Trophoblast cell (in vitro differentiated cells and primary cell): ENCODE measurements at regions not wholly inside any gene's neighbourhood (a gene's known extent, or its start where the extent isn't known, plus 50 kb on each side); places are given as distances from the start of the nearest gene placed in this dataset.

Experiments
- DNase-seq, 2 donors: peaks; one replicate each; pipeline ENCODE4 v3.0.0-alpha.2; 2016
- H2AFZ ChIP-seq: 2 replicates; pipeline ENCODE4 v1.6.1; 2013; ENCODE audit warnings: low read length, moderate library complexity, mild to moderate bottlenecking; ENCODE audit not compliant: insufficient read depth, poor library complexity
- H2AK5ac ChIP-seq: 2 replicates; pipeline ENCODE4 v1.6.1; 2013; ENCODE audit warnings: mild to moderate bottlenecking, low read length
- H2BK120ac ChIP-seq: 2 replicates; pipeline ENCODE4 v1.6.1; 2013; ENCODE audit warnings: low read length, mild to moderate bottlenecking, moderate library complexity; ENCODE audit not compliant: insufficient read depth, poor library complexity
- H2BK12ac ChIP-seq: 2 replicates; pipeline ENCODE4 v1.6.1; 2013; ENCODE audit warnings: mild to moderate bottlenecking, low read length, moderate library complexity
- H2BK5ac ChIP-seq: 2 replicates; pipeline ENCODE4 v1.6.1; 2013; ENCODE audit warnings: low read length, low read depth, moderate library complexity, mild to moderate bottlenecking; ENCODE audit not compliant: poor library complexity
- H3K14ac ChIP-seq: 2 replicates; pipeline ENCODE4 v1.6.1; 2013; ENCODE audit warnings: mild to moderate bottlenecking, low read length
- H3K18ac ChIP-seq: 2 replicates; pipeline ENCODE4 v1.6.1; 2013; ENCODE audit warnings: mild to moderate bottlenecking, low read length
- H3K23ac ChIP-seq: 2 replicates; pipeline ENCODE4 v1.6.1; 2013; ENCODE audit warnings: low read length
- H3K27ac ChIP-seq: 2 replicates; pipeline ENCODE4 v1.5.1; 2013; ENCODE audit warnings: low read depth, mild to moderate bottlenecking, inconsistent platforms, low read length, moderate library complexity
- H3K27me3 ChIP-seq: 2 replicates; pipeline ENCODE4 v1.6.1; 2013; ENCODE audit warnings: inconsistent platforms, mild to moderate bottlenecking, low read length, moderate library complexity; ENCODE audit not compliant: insufficient read depth
- H3K36me3 ChIP-seq, 2 experiments: 1 replicate in 1 of 2; 2 replicates in 1 of 2; pipeline ENCODE4 v1.6.1; 2013; ENCODE audit warnings: low read length in 2 of 2, mild to moderate bottlenecking in 2 of 2, moderate library complexity in 1 of 2; ENCODE audit not compliant: insufficient read depth in 2 of 2, control insufficient read depth in 1 of 2
- H3K4ac ChIP-seq: 2 replicates; pipeline ENCODE4 v1.6.1; 2013; ENCODE audit warnings: low read depth, mild to moderate bottlenecking, low read length, moderate library complexity
- H3K4me1 ChIP-seq, 2 experiments: 1 replicate in 1 of 2; 2 replicates in 1 of 2; pipeline ENCODE4 v1.6.1; 2013; ENCODE audit warnings: low read length in 2 of 2, mild to moderate bottlenecking in 2 of 2, moderate library complexity in 1 of 2; ENCODE audit not compliant: insufficient read depth in 2 of 2, control insufficient read depth in 1 of 2
- H3K4me2 ChIP-seq: 2 replicates; pipeline ENCODE4 v1.6.1; 2013; ENCODE audit warnings: inconsistent platforms, mild to moderate bottlenecking, low read length, moderate library complexity
- H3K4me3 ChIP-seq: 2 replicates; pipeline ENCODE4 v1.5.1; 2013; ENCODE audit warnings: mild to moderate bottlenecking, low read depth, low read length, inconsistent platforms
- H3K79me1 ChIP-seq: one replicate; pipeline ENCODE4 v1.6.1; 2013; ENCODE audit warnings: low read length
- H3K79me2 ChIP-seq: 2 replicates; pipeline ENCODE4 v1.6.1; 2013; ENCODE audit warnings: low read length, mild to moderate bottlenecking; ENCODE audit not compliant: control insufficient read depth, insufficient read depth, poor library complexity
- H3K9ac ChIP-seq: 2 replicates; pipeline ENCODE4 v1.6.1; 2013; ENCODE audit warnings: mild to moderate bottlenecking, low read length
- H3K9me3 ChIP-seq: 2 replicates; pipeline ENCODE4 v1.6.1; 2013; ENCODE audit warnings: low read depth, mild to moderate bottlenecking, control low read depth, inconsistent platforms, low read length; ENCODE audit not compliant: insufficient read depth
- H4K12ac ChIP-seq: 2 replicates; pipeline ENCODE4 v1.6.1; 2013; ENCODE audit warnings: low read depth, mild to moderate bottlenecking, low read length, moderate library complexity
- H4K8ac ChIP-seq: 2 replicates; pipeline ENCODE4 v1.6.1; 2013; ENCODE audit warnings: low read depth, mild to moderate bottlenecking, low read length, moderate library complexity
- H4K91ac ChIP-seq: one replicate; pipeline ENCODE4 v1.6.1; 2013; ENCODE audit warnings: low read depth, mild to moderate bottlenecking, low read length, moderate library complexity
- WGBS: extraction: QIAGEN DNeasy Blood & Tissue Kit; methylation state at CpG from one replicate; pipeline ENCODE4 v1.1.7; 2013; ENCODE audit warnings: missing lambda C conversion rate; ENCODE audit not compliant: insufficient read length, insufficient coverage; ENCODE audit errors: extremely low coverage; 5-methylcytosine and 5-hydroxymethylcytosine counted together

- H3K79me1 ChIP-seq = no peaks in the 10 kb centered on the region
- H3K9me3 ChIP-seq = no peaks in the 10 kb centered on the region
- no peak for DNase-seq
- H3K36me3 ChIP-seq = no peaks in the 10 kb centered on the region
- no peak overlapping the region for H3K4ac ChIP-seq
- H2BK120ac ChIP-seq = no peak overlapping the region
- no peak overlapping the region for H3K18ac ChIP-seq
- no peak overlapping the region for H3K14ac ChIP-seq
- H2AFZ ChIP-seq = no peak overlapping the region
- H3K4me1 ChIP-seq = no peaks in the 10 kb centered on the region
- H2AK5ac ChIP-seq = no peak overlapping the region
- no peak overlapping the region for H2BK5ac ChIP-seq
- no peak overlapping the region for H2BK12ac ChIP-seq
- WGBS = no CpG with 5 or more reads among the region's 1 CpG
- H3K9ac ChIP-seq = no peak overlapping the region
- no peak overlapping the region for H4K8ac ChIP-seq
- H3K27me3 ChIP-seq = no peaks in the 10 kb centered on the region
- H3K4me3 ChIP-seq = no peak overlapping the region
- H3K79me2 ChIP-seq = no peaks in the 10 kb centered on the region
- no peak overlapping the region for H3K4me2 ChIP-seq
- no peak overlapping the region for H3K23ac ChIP-seq
- H4K12ac ChIP-seq = no peak overlapping the region
- no peak overlapping the region for H4K91ac ChIP-seq
- H3K27ac ChIP-seq = no peak overlapping the region
Observed at GRCh38 chr12:125386652-125387051, 321.4 kb downstream of the AACS start.

GRCh38 chr12:125387206-125387605 is 322.0 kb downstream of the AACS start:
- H3K79me2 ChIP-seq = no peaks in the 10 kb centered on the region
- no peak overlapping the region for H4K12ac ChIP-seq
- no peak overlapping the region for H2BK120ac ChIP-seq
- no peak overlapping the region for H3K9ac ChIP-seq
- H3K4me3 ChIP-seq = no peak overlapping the region
- H2AFZ ChIP-seq = no peak overlapping the region
- H2BK12ac ChIP-seq = no peak overlapping the region
- no peak overlapping the region for H2BK5ac ChIP-seq
- H3K9me3 ChIP-seq = no peaks in the 10 kb centered on the region
- no peak overlapping the region for H3K4me2 ChIP-seq
- H3K4ac ChIP-seq = no peak overlapping the region
- H3K23ac ChIP-seq = no peak overlapping the region
- no peak for DNase-seq
- no peak overlapping the region for H2AK5ac ChIP-seq
- no peak overlapping the region for H3K18ac ChIP-seq
- no peaks in the 10 kb centered on the region for H3K4me1 ChIP-seq
- no peak overlapping the region for H4K91ac ChIP-seq
- no peak overlapping the region for H3K14ac ChIP-seq
- H4K8ac ChIP-seq = no peak overlapping the region
- H3K36me3 ChIP-seq = no peaks in the 10 kb centered on the region
- H3K79me1 ChIP-seq = no peaks in the 10 kb centered on the region
- H3K27ac ChIP-seq = no peak overlapping the region
- H3K27me3 ChIP-seq = no peaks in the 10 kb centered on the region

DNA sequence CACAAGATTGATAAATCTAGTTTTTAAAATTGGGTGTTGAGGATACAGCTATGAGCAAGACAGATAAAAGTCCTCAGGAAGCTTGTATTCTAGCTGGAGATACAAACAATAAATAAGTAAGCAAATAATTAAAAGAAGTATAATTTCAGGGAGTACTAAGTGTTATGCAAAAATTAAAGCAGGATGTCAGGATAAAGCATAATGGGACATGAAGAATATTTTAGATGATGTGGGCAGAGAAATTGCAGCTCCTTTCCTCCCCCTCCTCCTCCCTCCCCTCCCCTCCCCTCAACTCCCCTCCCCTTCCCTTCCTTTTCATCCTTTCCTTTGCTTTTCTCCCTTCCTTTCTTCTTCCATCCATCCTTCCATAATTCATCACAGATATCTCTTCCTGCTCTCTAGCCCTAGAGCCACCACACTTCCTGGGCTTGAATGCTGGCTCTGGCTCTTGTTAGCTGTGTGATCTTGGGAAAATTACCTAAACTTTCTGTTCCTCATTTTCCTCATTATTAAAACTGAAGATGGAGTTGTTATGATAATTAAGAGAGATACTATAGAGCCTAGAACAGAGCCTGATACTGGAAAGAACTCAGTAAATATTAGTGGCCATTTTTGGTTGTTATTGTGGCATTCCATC is 323.9 kb downstream of the AACS start:
- Histone ChIP-seq H2BK12ac (no peak overlapping the region), H4K12ac (no peak overlapping the region), H3K4me1 (no peaks in the 10 kb centered on the region), H3K14ac (no peak overlapping the region), H3K36me3 (no peaks in the 10 kb centered on the region), H2AK5ac (no peak overlapping the region), H3K9ac (no peak overlapping the region), H3K23ac (no peak overlapping the region), H3K79me1 (no peaks in the 10 kb centered on the region), H2BK5ac (no peak overlapping the region), H2AFZ (no peak overlapping the region), H4K91ac (no peak overlapping the region), H3K4me3 (no peak overlapping the region), H3K79me2 (no peaks in the 10 kb centered on the region), H3K27me3 (no peaks in the 10 kb centered on the region), H2BK120ac (no peak overlapping the region), H3K27ac (no peak overlapping the region), H3K9me3 (no peaks in the 10 kb centered on the region), H3K4ac (no peak overlapping the region), H3K18ac (no peak overlapping the region), H4K8ac (no peak overlapping the region), H3K4me2 (no peak overlapping the region)
- no peak for DNase-seq

GRCh38 chr12:125393569-125393968 is 328.3 kb downstream of the AACS start:
- Histone ChIP-seq H2AFZ (no peak overlapping the region), H4K91ac (no peak overlapping the region), H3K79me2 (no peaks in the 10 kb centered on the region), H4K8ac (no peak overlapping the region), H2AK5ac (no peak overlapping the region), H3K4me2 (no peak overlapping the region), H3K23ac (no peak overlapping the region), H3K4me1 (no peaks in the 10 kb centered on the region), H3K4ac (no peak overlapping the region), H3K14ac (no peak overlapping the region), H4K12ac (no peak overlapping the region), H3K79me1 (no peaks in the 10 kb centered on the region), H3K27me3 (no peaks in the 10 kb centered on the region), H3K27ac (no peak overlapping the region), H3K9me3 (peaks cover 2% of the 10 kb centered on the region), H2BK120ac (no peak overlapping the region), H2BK12ac (no peak overlapping the region), H2BK5ac (no peak overlapping the region), H3K9ac (no peak overlapping the region), H3K18ac (no peak overlapping the region), H3K4me3 (no peak overlapping the region), H3K36me3 (no peaks in the 10 kb centered on the region)
- no CpG with 5 or more reads among the region's 7 CpGs for WGBS
- no peak for DNase-seq
